PC-3 (cell line): ENCODE measurements at regions not wholly inside any gene's neighbourhood (a gene's known extent, or its start where the extent isn't known, plus 50 kb on each side); places are given as distances from the start of the nearest gene placed in this dataset.

ENCODE experiments used
- CTCF ChIP-seq: fragments of 300-600 bp; sonication (generic); conservative IDR thresholded peaks from 2 replicates; pipeline ENCODE4 v1.5.1; 2017; ENCODE audit warnings: antibody characterized with exemption, low read depth, mild to moderate bottlenecking, low read length
- EZH2 ChIP-seq: fragments of 300-600 bp; sonication (generic); IDR thresholded peaks from one replicate; pipeline ENCODE4 v1.6.1; 2017; ENCODE audit warnings: antibody characterized with exemption, mild to moderate bottlenecking, low read length; ENCODE audit not compliant: unreplicated experiment
- EZH2phosphoT487 ChIP-seq: fragments of 300-600 bp; sonication (generic); IDR thresholded peaks from 2 replicates; pipeline ENCODE4 v1.6.1; 2018; ENCODE audit warnings: mild to moderate bottlenecking, antibody characterized with exemption, low read length, borderline replicate concordance

- no peak for TF ChIP-seq CTCF
- no peak for TF ChIP-seq EZH2
- no peak for TF ChIP-seq EZH2phosphoT487
These were observed 137.5 kb downstream of the MAGEB17 start for GRCh38 chrX:16304751-16305150.
